HUES6 (cell line): ENCODE measurements at regions not wholly inside any gene's neighbourhood (a gene's known extent, or its start where the extent isn't known, plus 50 kb on each side); places are given as distances from the start of the nearest gene placed in this dataset.

Source experiments
- H3K27ac ChIP-seq: 2 replicates; pipeline ENCODE4 v1.7.0; 2013; ENCODE audit warnings: low read depth, mild to moderate bottlenecking, low read length, inconsistent platforms
- H3K27me3 ChIP-seq: 2 replicates; pipeline ENCODE4 v1.6.1; 2013; ENCODE audit warnings: low read length; ENCODE audit not compliant: control insufficient read depth, insufficient read depth
- H3K36me3 ChIP-seq: 2 replicates; pipeline ENCODE4 v1.6.1; 2013; ENCODE audit warnings: low read length; ENCODE audit not compliant: control insufficient read depth, insufficient read depth
- H3K4me1 ChIP-seq: 2 replicates; pipeline ENCODE4 v1.6.1; 2013; ENCODE audit warnings: low read length; ENCODE audit not compliant: control insufficient read depth, insufficient read depth
- H3K4me3 ChIP-seq: 2 replicates; pipeline ENCODE4 v1.5.1; 2013; ENCODE audit warnings: low read depth, low read length
- H3K9ac ChIP-seq: one replicate; pipeline ENCODE4 v1.6.1; 2013; ENCODE audit warnings: mild to moderate bottlenecking, low read length
- H3K9me3 ChIP-seq: 2 replicates; pipeline ENCODE4 v1.6.1; 2013; ENCODE audit warnings: low read depth, low read length; ENCODE audit not compliant: control insufficient read depth, insufficient read depth

DNA sequence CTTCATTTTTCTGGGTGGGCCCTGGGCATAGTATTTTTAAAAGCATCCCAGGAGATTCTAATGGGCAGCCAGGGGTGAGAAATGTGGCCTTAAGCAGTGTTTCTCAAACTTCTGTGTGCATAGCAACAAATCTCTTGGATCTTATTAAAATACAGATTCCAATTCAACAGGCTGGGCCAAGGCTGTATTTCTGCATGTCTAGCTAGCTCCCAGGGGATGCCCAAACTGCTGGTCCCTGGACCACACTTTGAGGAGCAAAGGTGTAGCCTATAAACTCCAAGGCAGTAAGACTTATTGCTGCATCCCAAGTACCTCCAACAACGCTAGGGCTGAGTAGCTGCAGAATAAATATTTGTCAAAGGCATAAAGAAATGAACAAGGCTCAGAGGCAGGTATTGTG, 292.9 kb upstream of the ZMIZ1 start:
- H3K9me3 ChIP-seq, result no peaks in the 10 kb centered on the region
- H3K27me3 ChIP-seq, result no peaks in the 10 kb centered on the region
- H3K9ac ChIP-seq, result no peak overlapping the region
- H3K4me1 ChIP-seq, result peaks cover 16% of the 10 kb centered on the region; the same call in 1 of the 2 replicates
- no peaks in the 10 kb centered on the region for H3K36me3 ChIP-seq
- H3K27ac ChIP-seq, result no peak overlapping the region
- no peak overlapping the region for H3K4me3 ChIP-seq

DNA sequence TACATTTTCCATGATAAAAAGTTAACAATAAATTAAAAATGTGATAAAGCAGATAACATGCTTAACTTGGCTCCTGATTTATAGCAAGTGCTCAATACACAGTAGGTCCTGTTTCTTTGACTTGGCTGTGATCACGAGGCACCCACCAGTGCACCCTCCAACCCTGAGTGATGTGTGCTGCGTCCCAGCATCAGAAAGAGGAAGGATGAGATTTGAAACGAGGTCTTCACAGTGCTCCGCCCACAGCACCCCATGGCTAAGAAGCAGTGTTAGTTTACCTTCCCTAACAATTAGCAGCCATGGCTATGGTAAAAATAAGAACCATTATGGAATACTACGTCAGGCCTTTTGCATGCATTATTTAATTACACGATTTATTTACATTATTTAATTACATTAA, 292.0 kb upstream of the ZMIZ1 start:
- H3K9me3 ChIP-seq, result no peaks in the 10 kb centered on the region
- H3K4me3 ChIP-seq, result no peak overlapping the region
- no peaks in the 10 kb centered on the region for H3K27me3 ChIP-seq
- H3K27ac ChIP-seq, result no peak overlapping the region
- H3K4me1 ChIP-seq, result peaks cover 16% of the 10 kb centered on the region; the same call in 1 of the 2 replicates
- no peak overlapping the region for H3K9ac ChIP-seq
- H3K36me3 ChIP-seq, result no peaks in the 10 kb centered on the region

DNA sequence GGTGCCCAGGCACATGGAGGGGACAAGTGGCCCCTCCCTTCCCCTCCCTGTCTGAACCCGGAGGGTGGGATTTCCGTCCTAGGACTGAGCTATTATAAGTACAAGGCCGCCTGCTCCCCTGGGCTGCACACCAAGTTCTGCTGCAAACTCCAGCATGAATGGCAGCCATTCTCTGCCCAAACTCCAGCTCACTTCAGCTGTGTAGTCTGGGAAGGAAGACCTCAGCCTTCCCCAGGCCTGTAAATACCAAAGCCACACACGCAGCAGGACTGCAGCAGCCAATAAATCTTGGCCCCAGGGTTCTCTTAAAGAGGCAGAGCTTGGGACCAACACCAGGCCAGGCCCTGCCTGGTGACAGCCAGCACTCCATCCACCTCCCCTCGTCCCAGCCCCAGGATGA, 291.3 kb upstream of the ZMIZ1 start:
- Histone ChIP-seq H3K9ac (no peak overlapping the region), H3K36me3 (no peaks in the 10 kb centered on the region), H3K4me1 (peaks cover 16% of the 10 kb centered on the region; the same call in 1 of the 2 replicates), H3K9me3 (0 out of 2 replicates have a peak, but pooled peaks cover 1% of the 10 kb centered on the region), H3K27me3 (no peaks in the 10 kb centered on the region), H3K4me3 (no peak overlapping the region), H3K27ac (no peak overlapping the region)

DNA sequence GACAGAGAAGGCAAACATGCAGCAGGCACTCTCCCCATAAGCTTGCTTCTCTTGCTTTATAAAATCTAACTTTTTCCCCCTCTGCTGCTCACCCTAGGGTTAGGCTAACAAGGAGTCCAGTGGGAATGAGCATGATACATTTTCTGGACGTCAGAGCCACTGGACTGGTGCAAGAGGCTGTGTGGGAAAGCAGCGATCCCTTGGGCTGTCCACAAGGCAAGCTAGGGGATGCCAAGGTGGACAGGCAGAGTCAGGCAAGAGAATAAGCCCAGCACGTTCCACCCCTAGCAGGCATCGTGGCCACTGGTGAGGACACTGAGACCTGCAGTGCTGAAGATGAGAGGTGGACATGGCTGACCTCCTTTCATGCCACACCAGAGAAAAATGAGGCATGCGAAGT, 290.9 kb upstream of the ZMIZ1 start:
- no peak overlapping the region for H3K4me3 ChIP-seq
- H3K4me1 ChIP-seq, result peaks cover 16% of the 10 kb centered on the region; the same call in 1 of the 2 replicates
- H3K9me3 ChIP-seq, result 0 out of 2 replicates have a peak, but pooled peaks cover 4% of the 10 kb centered on the region
- H3K27me3 ChIP-seq, result no peaks in the 10 kb centered on the region
- no peak overlapping the region for H3K9ac ChIP-seq
- no peaks in the 10 kb centered on the region for H3K36me3 ChIP-seq
- no peak overlapping the region for H3K27ac ChIP-seq

DNA sequence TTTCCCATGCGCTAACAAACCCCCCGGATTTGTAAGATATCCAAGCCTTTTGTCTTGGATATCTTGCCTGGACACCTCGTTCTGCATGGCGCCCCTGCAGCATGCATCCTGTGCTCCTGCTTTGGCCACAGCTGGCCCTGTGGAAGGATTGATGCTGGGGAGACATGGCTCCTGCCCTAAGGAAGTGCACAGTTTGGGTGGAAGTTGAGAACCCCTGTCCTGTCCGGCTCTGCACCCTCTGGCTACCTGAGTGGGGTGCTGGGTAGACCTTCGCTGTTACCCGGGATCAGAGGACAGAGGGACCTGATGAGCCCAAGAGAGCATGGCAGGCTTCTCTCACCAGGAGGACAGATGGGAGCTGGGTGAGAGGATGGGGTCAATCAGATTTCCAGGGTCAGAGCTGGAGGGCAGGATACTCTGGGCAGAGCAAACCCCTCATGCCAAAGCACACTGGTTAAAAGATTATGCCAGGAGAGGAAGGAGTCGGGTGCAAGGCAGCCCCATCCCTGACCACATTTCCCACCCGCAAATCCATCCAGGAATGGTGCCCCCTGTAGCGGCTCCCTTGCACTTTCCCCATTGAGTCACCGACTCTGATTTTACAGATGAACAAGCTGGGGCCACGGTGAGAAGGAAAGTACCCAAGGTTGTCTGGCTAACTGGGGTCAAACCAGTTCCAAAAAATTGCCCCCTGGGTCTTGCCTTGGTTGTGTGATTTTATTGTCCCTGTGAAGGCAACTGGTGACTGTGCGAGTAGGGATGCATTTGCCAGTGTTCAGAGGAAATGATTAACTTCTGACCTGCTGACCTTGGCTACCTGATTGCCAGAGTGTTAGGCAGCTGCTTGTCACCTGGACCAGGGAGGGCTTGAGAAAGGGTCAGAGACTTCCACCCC, 290.1 kb upstream of the ZMIZ1 start:
- no peak overlapping the region for H3K9ac ChIP-seq

DNA sequence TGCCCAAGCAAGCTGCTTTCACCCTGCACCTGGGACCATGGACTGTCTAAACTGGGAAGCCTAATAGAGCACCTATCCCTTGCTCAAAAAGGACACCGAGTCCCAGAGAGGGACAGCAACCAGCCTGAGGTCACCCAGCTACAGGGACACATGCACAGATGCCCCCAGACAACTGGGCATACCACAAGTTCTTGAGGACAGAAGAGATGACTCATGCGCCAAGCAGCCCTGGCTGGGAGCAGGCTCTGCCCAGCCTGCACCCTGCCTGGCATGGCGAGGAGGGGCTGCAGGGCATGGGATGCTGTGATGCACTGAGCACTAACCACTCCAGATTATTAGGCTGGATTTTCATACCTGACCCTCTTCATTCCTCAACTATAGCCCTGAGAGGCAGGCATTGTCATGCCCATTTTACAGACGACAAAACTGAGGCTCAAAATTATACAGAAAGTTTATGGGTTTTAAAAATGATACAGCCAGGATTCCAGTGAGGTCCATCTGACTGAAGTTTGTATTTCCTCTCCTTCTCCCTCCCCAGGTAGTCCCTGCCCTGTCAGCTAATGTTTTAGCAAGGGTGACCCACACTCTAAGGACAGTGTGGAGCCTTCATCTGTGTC, 289.3 kb upstream of the ZMIZ1 start:
- H3K4me3 ChIP-seq, result no peak overlapping the region
- H3K9ac ChIP-seq, result no peak overlapping the region
- no peaks in the 10 kb centered on the region for H3K36me3 ChIP-seq
- H3K9me3 ChIP-seq, result peaks cover 16% of the 10 kb centered on the region; the same call in 1 of the 2 replicates
- H3K27ac ChIP-seq, result no peak overlapping the region
- H3K27me3 ChIP-seq, result no peaks in the 10 kb centered on the region
- peaks cover 16% of the 10 kb centered on the region; the same call in 1 of the 2 replicates for H3K4me1 ChIP-seq

More for the DNA sequence above, 290.1 kb upstream of the ZMIZ1 start:
- H3K27me3 ChIP-seq, result no peaks in the 10 kb centered on the region
- H3K36me3 ChIP-seq, result no peaks in the 10 kb centered on the region
- no peak overlapping the region for H3K4me3 ChIP-seq
- H3K4me1 ChIP-seq, result peaks cover 16% of the 10 kb centered on the region; the same call in 1 of the 2 replicates
- peaks cover 12% of the 10 kb centered on the region; the same call in 1 of the 2 replicates for H3K9me3 ChIP-seq
- H3K27ac ChIP-seq, result no peak overlapping the region

DNA sequence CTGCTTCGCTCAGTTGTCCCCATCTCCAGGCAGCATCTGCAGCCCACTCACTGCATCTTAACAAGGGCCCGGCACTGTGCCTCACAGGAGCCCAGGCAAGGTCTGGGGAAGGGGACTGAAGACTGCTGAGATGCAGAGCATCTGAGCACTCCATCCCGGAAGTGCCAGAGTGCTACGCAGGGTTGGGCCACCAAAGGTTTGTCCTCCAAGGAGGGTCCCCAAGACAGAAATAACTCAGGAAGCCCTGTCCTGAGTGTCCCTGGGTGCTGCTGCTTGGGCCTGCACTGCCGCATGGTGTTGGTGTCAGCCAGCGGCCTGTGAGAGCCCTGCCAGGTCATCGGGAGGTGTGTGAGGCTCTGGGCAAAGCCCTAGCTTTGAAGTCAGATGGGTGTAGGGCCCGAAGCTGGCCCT, 288.2 kb upstream of the ZMIZ1 start:
- Histone ChIP-seq H3K4me1 (peaks cover 9% of the 10 kb centered on the region; the same call in 1 of the 2 replicates), H3K27ac (no peak overlapping the region), H3K9me3 (peaks cover 16% of the 10 kb centered on the region; the same call in 1 of the 2 replicates), H3K27me3 (no peaks in the 10 kb centered on the region), H3K4me3 (no peak overlapping the region), H3K9ac (no peak overlapping the region), H3K36me3 (no peaks in the 10 kb centered on the region)

DNA sequence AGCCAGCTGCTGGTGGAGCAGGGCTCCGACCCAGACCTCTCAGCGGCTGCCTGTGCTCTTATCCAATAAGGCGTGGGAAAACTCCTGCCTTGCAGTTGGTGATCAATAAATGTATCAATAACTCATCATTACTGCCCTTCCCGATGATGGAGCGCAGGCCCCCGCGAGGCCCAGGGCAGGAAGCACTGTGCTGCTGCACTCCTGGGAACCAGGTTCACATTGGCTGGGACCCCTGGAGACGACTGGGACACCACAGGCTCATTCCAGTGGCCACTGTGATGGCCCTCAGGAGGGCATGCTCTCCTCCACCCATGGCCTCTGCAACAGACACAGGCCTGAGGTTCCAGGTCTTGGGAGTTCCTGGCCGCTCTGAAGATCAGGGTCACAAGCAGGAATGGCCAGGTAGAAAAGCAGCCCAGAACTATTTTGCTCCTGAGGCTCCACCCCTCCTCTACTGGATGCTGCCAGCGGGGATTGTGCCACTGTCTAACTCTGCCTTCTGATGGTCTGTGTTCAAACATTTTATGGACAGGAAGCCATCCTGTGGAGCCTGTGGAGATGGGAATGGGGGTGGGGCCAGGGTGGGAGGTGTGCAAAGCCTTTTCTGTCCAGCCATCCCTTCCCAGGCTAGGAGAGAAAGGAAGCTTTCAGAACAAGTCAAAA, 287.4 kb upstream of the ZMIZ1 start:
- H3K36me3 ChIP-seq, result no peaks in the 10 kb centered on the region
- peaks cover 9% of the 10 kb centered on the region; the same call in 1 of the 2 replicates for H3K4me1 ChIP-seq
- H3K4me3 ChIP-seq, result no peak overlapping the region
- no peaks in the 10 kb centered on the region for H3K27me3 ChIP-seq
- H3K9me3 ChIP-seq, result peaks cover 16% of the 10 kb centered on the region; the same call in 1 of the 2 replicates
- H3K9ac ChIP-seq, result no peak overlapping the region
- H3K27ac ChIP-seq, result no peak overlapping the region

DNA sequence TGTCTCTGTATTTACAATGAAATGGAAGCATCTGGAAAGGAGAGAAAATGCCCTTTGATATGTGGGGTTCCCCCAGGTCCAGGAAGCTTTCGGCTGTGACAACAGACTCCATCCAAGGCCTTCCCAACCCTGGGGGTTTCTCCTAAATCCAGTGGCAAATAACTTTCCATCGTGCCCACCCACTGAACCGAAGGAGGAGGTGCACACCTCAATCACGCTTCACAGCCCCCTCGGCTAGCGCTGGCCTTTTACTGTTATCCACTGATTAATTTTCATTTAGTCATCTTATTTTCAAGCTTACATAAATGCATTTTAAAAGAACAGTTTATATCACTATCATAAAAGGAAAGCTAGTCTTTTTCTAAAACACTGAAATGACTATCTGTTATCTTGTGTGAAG, 286.8 kb upstream of the ZMIZ1 start:
- H3K27ac ChIP-seq, result no peak overlapping the region
- peaks cover 9% of the 10 kb centered on the region; the same call in 1 of the 2 replicates for H3K4me1 ChIP-seq
- H3K27me3 ChIP-seq, result no peaks in the 10 kb centered on the region

DNA sequence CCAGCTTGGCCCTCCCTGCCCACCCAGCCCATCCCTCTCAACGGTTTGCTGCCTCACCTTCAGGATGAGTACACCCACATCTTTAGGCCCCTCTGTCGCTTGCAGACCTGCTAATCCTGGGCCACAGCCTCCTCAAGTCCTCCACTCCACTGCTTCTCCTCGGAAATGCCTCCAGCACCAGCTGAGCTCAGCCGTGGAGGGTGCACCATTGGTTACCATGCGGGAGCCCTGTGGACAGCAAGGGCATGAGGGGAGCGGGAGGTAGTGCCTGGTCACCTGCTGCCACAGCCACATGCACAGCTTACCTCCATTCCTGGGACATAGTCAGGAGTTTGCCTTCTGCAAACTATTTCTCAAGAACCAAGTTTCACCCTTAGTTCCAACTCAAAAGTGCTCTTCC, 286.3 kb upstream of the ZMIZ1 start:
- peaks cover 16% of the 10 kb centered on the region; the same call in 1 of the 2 replicates for H3K9me3 ChIP-seq
- H3K27me3 ChIP-seq, result no peaks in the 10 kb centered on the region
- H3K4me1 ChIP-seq, result peaks cover 5% of the 10 kb centered on the region; the same call in 1 of the 2 replicates
- H3K4me3 ChIP-seq, result no peak overlapping the region
- no peak overlapping the region for H3K27ac ChIP-seq
- H3K9ac ChIP-seq, result no peak overlapping the region
- no peaks in the 10 kb centered on the region for H3K36me3 ChIP-seq

More for the DNA sequence above, 286.8 kb upstream of the ZMIZ1 start:
- Histone ChIP-seq H3K36me3 (no peaks in the 10 kb centered on the region), H3K9me3 (peaks cover 16% of the 10 kb centered on the region; the same call in 1 of the 2 replicates), H3K9ac (no peak overlapping the region), H3K4me3 (no peak overlapping the region)
